Testis (tissue), 2 donors: ENCODE measurements at regions not wholly inside any gene's neighbourhood (a gene's known extent, or its start where the extent isn't known, plus 50 kb on each side); places are given as distances from the start of the nearest gene placed in this dataset.

Experiments used
- POLR2A ChIP-seq: fragments of 450-650 bp; IDR thresholded peaks from one replicate; pipeline ENCODE4 v1.6.1; 2017; ENCODE audit warnings: antibody characterized with exemption, mild to moderate bottlenecking, moderate library complexity
- TF ChIP-seq, protein P1 (sequence below), 3 experiments: fragments of 450-650 bp in 2 of 3; fragments of 200-600 bp in 1 of 3; sonication (generic) in 1 of 3; IDR thresholded peaks; one replicate each; pipeline ENCODE4 v1.5.1; 2016 to 2019; ENCODE audit warnings: antibody characterized with exemption in 3 of 3, mild to moderate bottlenecking in 2 of 3, moderate library complexity in 1 of 3

DNA sequence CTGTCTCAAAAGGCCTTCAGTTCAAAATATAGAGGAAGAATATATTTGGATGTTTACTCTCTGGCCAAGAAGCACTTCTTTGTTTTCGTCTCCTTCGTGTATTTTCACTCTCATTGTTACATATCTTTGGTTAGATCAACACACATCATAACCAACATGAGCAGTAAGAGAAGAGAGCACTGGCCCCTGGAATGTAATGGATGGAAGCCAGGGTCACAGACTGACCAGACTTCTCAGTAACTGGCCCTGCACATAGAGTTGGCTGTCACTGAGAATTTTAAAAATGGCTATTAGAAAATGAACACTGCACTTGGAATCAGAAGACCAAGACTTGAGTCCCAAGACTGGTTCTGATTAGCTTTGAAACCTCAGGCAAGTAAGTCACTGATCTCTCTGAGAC lies 215.9 kb upstream of the RRP15 start:
- TF ChIP-seq, protein P1, sequence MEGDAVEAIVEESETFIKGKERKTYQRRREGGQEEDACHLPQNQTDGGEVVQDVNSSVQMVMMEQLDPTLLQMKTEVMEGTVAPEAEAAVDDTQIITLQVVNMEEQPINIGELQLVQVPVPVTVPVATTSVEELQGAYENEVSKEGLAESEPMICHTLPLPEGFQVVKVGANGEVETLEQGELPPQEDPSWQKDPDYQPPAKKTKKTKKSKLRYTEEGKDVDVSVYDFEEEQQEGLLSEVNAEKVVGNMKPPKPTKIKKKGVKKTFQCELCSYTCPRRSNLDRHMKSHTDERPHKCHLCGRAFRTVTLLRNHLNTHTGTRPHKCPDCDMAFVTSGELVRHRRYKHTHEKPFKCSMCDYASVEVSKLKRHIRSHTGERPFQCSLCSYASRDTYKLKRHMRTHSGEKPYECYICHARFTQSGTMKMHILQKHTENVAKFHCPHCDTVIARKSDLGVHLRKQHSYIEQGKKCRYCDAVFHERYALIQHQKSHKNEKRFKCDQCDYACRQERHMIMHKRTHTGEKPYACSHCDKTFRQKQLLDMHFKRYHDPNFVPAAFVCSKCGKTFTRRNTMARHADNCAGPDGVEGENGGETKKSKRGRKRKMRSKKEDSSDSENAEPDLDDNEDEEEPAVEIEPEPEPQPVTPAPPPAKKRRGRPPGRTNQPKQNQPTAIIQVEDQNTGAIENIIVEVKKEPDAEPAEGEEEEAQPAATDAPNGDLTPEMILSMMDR (IDR thresholded peaks at IDR 0.05): no peak
- no peak for TF ChIP-seq POLR2A
